Nephron (organoid): ENCODE measurements at regions not wholly inside any gene's neighbourhood (a gene's known extent, or its start where the extent isn't known, plus 50 kb on each side); places are given as distances from the start of the nearest gene placed in this dataset.

Source experiments
- H3K27ac Mint-ChIP-seq, 3 experiments: 2 replicates each; pipeline ENCODE4 v1.8.0; 2020; ENCODE audit warnings: mixed read lengths in 3 of 3, mild to moderate bottlenecking in 2 of 3, moderate library complexity in 1 of 3
- H3K27me3 Mint-ChIP-seq: 2 replicates; pipeline ENCODE4 v1.8.0; 2021; ENCODE audit warnings: low read depth, mild to moderate bottlenecking, moderate library complexity, mixed read lengths
- H3K36me3 Mint-ChIP-seq: 2 replicates; pipeline ENCODE4 v1.8.0; 2020; ENCODE audit warnings: low read depth, mixed read lengths
- H3K4me1 Mint-ChIP-seq: 2 replicates; pipeline ENCODE4 v1.8.0; 2020; ENCODE audit warnings: mixed read lengths
- H3K4me3 Mint-ChIP-seq, 3 experiments: 2 replicates each; pipeline ENCODE4 v1.8.0; 2020; ENCODE audit warnings: mild to moderate bottlenecking in 3 of 3, mixed read lengths in 3 of 3, moderate library complexity in 2 of 3
- H3K9me3 Mint-ChIP-seq: 2 replicates; pipeline ENCODE4 v1.8.0; 2020; ENCODE audit warnings: mixed read lengths
- CTCF ChIP-seq, 3 experiments: fragments of 200-600 bp; sonication (generic); IDR thresholded peaks; one replicate each; pipeline ENCODE4 v1.5.0; 2021; ENCODE audit warnings: antibody characterized with exemption in 3 of 3; ENCODE audit not compliant: unreplicated experiment in 3 of 3

DNA sequence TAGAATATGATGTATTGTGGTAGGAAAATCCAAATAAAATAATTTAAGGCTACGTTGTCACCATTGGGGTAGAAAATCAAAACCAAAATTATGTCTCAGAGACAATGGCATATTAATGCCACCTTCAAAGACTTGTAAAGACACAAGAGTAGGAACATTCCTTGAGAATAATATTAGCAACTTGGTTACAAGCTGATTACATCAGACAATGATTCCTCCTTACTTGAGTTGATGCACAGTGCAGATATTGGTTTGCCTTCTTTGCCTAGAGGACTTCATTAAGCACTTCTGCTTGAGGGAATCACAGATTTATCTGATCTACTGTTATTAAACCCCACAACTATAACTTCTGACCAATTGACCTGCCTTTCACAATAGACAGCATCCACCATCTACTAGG is 500.2 kb downstream of the CDH9 start:
- no peak overlapping the region for H3K27ac Mint-ChIP-seq
- H3K9me3 Mint-ChIP-seq: peaks cover 3% of the 10 kb centered on the region
- H3K36me3 Mint-ChIP-seq: no peaks in the 10 kb centered on the region
- TF ChIP-seq CTCF (IDR thresholded peaks at IDR 0.05; ENCODE audit: unreplicated experiment in 3 of 3): no peak
- H3K27me3 Mint-ChIP-seq: no peaks in the 10 kb centered on the region
- H3K4me3 Mint-ChIP-seq: no peak overlapping the region
- H3K4me1 Mint-ChIP-seq: no peaks in the 10 kb centered on the region

- no peaks in the 10 kb centered on the region for H3K36me3 Mint-ChIP-seq
- H3K9me3 Mint-ChIP-seq: no peaks in the 10 kb centered on the region
- H3K4me1 Mint-ChIP-seq: no peaks in the 10 kb centered on the region
- H3K27ac Mint-ChIP-seq: no peak overlapping the region
- no peaks in the 10 kb centered on the region for H3K27me3 Mint-ChIP-seq
- no peak overlapping the region for H3K4me3 Mint-ChIP-seq
- no peak for TF ChIP-seq CTCF (IDR thresholded peaks at IDR 0.05; ENCODE audit: unreplicated experiment in 3 of 3)
Measured at GRCh38 chr5:26535215-26535614, 503.2 kb downstream of the CDH9 start.

DNA sequence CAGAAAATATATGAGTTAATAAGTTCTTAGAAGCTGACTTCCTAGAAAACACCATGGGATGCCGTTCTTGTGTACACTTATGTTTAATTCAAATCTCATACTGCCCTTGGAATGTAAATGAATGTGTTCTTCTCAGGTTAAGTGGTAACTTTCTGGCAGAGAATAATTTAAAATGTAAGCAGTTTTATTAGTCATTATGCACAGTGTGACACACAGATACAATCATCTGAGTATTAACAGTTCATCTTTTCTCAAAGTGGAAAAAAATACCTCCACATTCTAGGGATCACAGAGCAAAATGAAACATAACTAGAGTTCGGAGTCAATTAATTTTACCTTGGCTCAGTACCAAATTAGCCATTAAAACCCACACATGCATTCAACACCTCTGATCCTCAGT is 508.1 kb downstream of the CDH9 start:
- Mint-ChIP-seq H3K4me1 (no peaks in the 10 kb centered on the region), H3K27me3 (no peaks in the 10 kb centered on the region), H3K36me3 (no peaks in the 10 kb centered on the region), H3K9me3 (no peaks in the 10 kb centered on the region), H3K27ac (no peak overlapping the region), H3K4me3 (no peak overlapping the region)
- TF ChIP-seq CTCF (IDR thresholded peaks at IDR 0.05; ENCODE audit: unreplicated experiment in 3 of 3): no peak

GRCh38 chr5:26519245-26519644 is 519.1 kb downstream of the CDH9 start:
- Mint-ChIP-seq H3K27me3 (no peaks in the 10 kb centered on the region), H3K4me3 (no peak overlapping the region), H3K27ac (no peak overlapping the region), H3K36me3 (no peaks in the 10 kb centered on the region), H3K4me1 (no peaks in the 10 kb centered on the region), H3K9me3 (no peaks in the 10 kb centered on the region)
- no peak for TF ChIP-seq CTCF (IDR thresholded peaks at IDR 0.05; ENCODE audit: unreplicated experiment in 3 of 3)

- Mint-ChIP-seq H3K9me3 (no peaks in the 10 kb centered on the region), H3K27ac (no peak overlapping the region), H3K36me3 (no peaks in the 10 kb centered on the region), H3K4me1 (no peaks in the 10 kb centered on the region), H3K4me3 (no peak overlapping the region), H3K27me3 (no peaks in the 10 kb centered on the region)
- no peak for TF ChIP-seq CTCF (IDR thresholded peaks at IDR 0.05; ENCODE audit: unreplicated experiment in 3 of 3)
Measured at GRCh38 chr5:26518065-26518464, 520.3 kb downstream of the CDH9 start.

DNA sequence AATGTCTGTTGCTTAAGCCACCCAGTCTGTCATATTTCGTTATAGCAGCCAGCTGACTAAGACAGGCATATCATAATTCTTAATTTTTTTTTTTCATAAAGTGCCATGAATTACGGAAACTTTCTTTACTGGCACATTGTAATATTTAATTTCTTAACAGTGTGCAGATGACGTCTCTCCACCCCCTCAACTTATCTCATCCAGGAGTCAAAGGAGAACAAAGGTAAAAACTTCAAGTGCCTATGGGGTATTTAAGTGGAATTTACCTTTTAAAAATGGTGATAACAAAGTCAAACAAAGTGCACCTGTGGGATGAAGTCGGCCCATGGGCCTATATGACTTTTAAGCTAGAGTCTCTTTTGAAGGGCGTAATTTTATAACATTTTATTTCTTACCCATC is 539.4 kb downstream of the CDH9 start:
- H3K27me3 Mint-ChIP-seq: peaks cover 3% of the 10 kb centered on the region
- no peak overlapping the region for H3K27ac Mint-ChIP-seq
- no peak for TF ChIP-seq CTCF (IDR thresholded peaks at IDR 0.05; ENCODE audit: unreplicated experiment in 3 of 3)
- H3K4me1 Mint-ChIP-seq: no peaks in the 10 kb centered on the region
- no peaks in the 10 kb centered on the region for H3K36me3 Mint-ChIP-seq
- no peak overlapping the region for H3K4me3 Mint-ChIP-seq
- no peaks in the 10 kb centered on the region for H3K9me3 Mint-ChIP-seq
